ENCODE measurements at regions not wholly inside any gene's neighbourhood (a gene's known extent, or its start where the extent isn't known, plus 50 kb on each side); places are given as distances from the start of the nearest gene placed in this dataset.
"Not testable (repeated sequence)": the region's sequence is repeated elsewhere in the genome, so short reads cannot be mapped to it uniquely, and the experiment has no call there.

DNA sequence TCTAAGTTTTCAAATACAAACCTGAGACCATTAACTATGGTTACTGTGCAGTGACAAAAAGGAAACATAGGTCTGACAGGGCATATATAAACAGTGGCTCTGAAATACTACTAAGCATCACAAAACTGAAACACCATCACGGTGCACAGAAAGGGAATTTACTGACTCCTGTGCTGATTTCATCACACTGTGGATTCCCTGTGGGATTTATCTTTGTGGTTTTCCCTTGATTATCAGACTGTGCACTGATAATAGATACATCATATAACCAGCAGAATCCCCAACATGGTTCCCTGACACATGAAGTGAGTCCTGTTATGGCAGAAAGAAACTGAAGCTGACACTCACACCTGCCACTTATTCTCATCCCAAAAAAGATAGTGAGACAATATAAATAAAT is 676.3 kb upstream of the KCND2 start:
- H3K36me3 ChIP-seq (ENCODE audit: control insufficient read depth, low read depth, low read length), result no peaks in the 10 kb centered on the region
- H3K4me1 ChIP-seq (ENCODE audit: control insufficient read depth, low read depth, low read length), result peaks cover 20% of the 10 kb centered on the region
- H3K9ac ChIP-seq (ENCODE audit: low read length), result no peak overlapping the region
- H3K27ac ChIP-seq (ENCODE audit: low read length), result no peak overlapping the region
- no peaks in the 10 kb centered on the region for H3K9me3 ChIP-seq (ENCODE audit: control insufficient read depth, low read depth, low read length)
- H3K27me3 ChIP-seq (ENCODE audit: control insufficient read depth, insufficient read depth, low read length), result no peaks in the 10 kb centered on the region
- no peak overlapping the region for H3K4me3 ChIP-seq (ENCODE audit: low read length)

DNA sequence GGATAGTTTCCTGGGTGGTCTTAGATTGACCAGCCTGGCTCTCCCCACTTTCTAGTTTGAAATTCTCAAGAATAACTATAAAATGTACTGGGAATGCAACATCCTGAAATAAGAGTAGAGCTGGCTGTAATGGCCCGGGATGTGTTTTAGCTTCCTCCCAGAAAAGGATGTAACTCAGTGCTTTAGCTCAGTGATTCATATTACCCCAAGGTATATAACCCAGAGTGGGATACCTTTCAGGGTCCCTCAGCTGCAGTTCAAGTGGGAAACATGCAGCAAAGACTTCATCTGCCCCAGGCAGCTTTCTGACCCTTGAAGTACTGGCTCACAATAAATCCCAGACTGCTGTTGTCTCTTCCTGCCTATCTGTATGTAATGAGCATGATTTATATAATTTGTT is 666.7 kb upstream of the KCND2 start:
- no peak overlapping the region for H3K27ac ChIP-seq (ENCODE audit: low read length)
- no peaks in the 10 kb centered on the region for H3K36me3 ChIP-seq (ENCODE audit: control insufficient read depth, low read depth, low read length)
- no peak overlapping the region for H3K9ac ChIP-seq (ENCODE audit: low read length)
- H3K4me3 ChIP-seq (ENCODE audit: low read length), result no peak overlapping the region
- no peaks in the 10 kb centered on the region for H3K9me3 ChIP-seq (ENCODE audit: control insufficient read depth, low read depth, low read length)
- H3K4me1 ChIP-seq (ENCODE audit: control insufficient read depth, low read depth, low read length), result no peaks in the 10 kb centered on the region
- H3K27me3 ChIP-seq (ENCODE audit: control insufficient read depth, insufficient read depth, low read length), result no peaks in the 10 kb centered on the region

DNA sequence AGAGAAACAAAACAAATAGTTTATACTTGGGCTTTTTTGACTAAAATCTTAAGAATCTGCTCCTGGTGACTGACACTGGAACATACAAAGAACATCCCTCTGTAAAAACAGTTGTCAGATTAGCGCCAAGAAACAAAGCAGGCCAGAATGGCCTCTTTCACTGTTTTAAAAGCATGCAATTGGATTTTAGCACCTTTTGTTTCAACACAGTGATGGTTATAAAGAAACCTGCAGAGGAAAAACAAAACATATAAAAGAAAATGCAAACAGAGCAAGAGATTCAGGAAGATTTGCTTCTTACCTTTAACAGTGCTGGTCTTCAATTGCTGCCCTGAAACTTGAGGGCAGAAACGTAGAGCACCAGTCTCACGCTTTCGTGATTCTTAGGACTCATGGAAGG is 652.2 kb upstream of the KCND2 start:
- no peak overlapping the region for H3K27ac ChIP-seq (ENCODE audit: low read length)
- peaks cover 12% of the 10 kb centered on the region for H3K4me1 ChIP-seq (ENCODE audit: control insufficient read depth, low read depth, low read length)
- H3K36me3 ChIP-seq (ENCODE audit: control insufficient read depth, low read depth, low read length), result no peaks in the 10 kb centered on the region
- no peak overlapping the region for H3K9ac ChIP-seq (ENCODE audit: low read length)
- H3K4me3 ChIP-seq (ENCODE audit: low read length), result no peak overlapping the region
- peaks cover 3% of the 10 kb centered on the region for H3K27me3 ChIP-seq (ENCODE audit: control insufficient read depth, insufficient read depth, low read length)
- no peaks in the 10 kb centered on the region for H3K9me3 ChIP-seq (ENCODE audit: control insufficient read depth, low read depth, low read length)

DNA sequence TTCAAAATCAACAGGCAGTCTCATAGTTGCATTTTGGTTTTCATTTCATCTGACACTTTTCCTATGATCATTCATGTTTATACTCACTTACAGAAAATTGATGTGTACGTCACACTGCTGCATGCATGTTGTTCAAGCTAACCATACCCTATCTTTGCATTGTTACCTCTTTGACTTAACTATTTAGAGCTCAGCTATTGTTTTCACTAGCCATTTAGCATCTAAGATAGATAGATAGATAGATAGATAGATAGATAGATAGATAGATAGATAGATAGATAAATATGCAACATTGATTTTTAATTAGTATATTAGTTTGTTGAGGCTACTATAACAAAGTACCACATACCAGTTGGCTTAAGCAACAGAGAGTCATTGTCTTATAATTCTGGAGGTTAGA is 649.5 kb upstream of the KCND2 start:
- Histone ChIP-seq H3K36me3 (ENCODE audit: control insufficient read depth, low read depth, low read length) (no peaks in the 10 kb centered on the region), H3K9ac (ENCODE audit: low read length) (no peak overlapping the region), H3K9me3 (ENCODE audit: control insufficient read depth, low read depth, low read length) (no peaks in the 10 kb centered on the region), H3K4me1 (ENCODE audit: control insufficient read depth, low read depth, low read length) (peaks cover 8% of the 10 kb centered on the region), H3K27ac (ENCODE audit: low read length) (no peak overlapping the region), H3K27me3 (ENCODE audit: control insufficient read depth, insufficient read depth, low read length) (peaks cover 3% of the 10 kb centered on the region), H3K4me3 (ENCODE audit: low read length) (no peak overlapping the region)

DNA sequence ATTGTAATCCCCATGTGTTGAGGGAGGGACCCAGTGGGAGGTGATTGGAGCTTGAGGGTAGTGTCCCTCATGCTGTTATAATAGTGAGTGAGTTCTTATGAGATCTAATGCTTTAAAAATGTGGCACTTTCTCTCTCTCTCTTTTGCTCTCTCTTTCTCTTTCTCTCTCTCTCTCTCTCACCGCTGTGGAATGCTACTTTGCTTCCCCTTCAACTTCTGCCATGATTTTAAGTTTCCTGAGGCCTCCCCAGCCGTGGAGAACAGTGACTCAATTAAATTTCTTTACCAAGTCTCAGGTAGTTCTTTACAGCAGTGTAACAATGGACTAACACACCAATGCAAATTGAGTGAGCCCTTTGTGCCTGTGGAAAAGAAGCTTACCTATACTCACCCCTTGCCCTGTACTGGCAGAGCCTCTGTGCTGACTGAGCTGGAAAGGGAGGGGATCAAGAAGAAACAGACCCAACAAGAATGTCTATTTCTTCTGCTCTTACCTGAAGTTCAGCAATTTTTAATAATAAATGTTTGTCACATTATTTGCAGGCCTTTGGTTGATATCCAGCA is 642.5 kb upstream of the KCND2 start:
- H3K36me3 ChIP-seq (ENCODE audit: control insufficient read depth, low read depth, low read length), result no peaks in the 10 kb centered on the region
- H3K9me3 ChIP-seq (ENCODE audit: control insufficient read depth, low read depth, low read length), result no peaks in the 10 kb centered on the region
- H3K27ac ChIP-seq (ENCODE audit: low read length), result no peak overlapping the region
- no peaks in the 10 kb centered on the region for H3K27me3 ChIP-seq (ENCODE audit: control insufficient read depth, insufficient read depth, low read length)
- H3K4me3 ChIP-seq (ENCODE audit: low read length), result no peak overlapping the region
- H3K9ac ChIP-seq (ENCODE audit: low read length), result no peak overlapping the region
- no peaks in the 10 kb centered on the region for H3K4me1 ChIP-seq (ENCODE audit: control insufficient read depth, low read depth, low read length)

DNA sequence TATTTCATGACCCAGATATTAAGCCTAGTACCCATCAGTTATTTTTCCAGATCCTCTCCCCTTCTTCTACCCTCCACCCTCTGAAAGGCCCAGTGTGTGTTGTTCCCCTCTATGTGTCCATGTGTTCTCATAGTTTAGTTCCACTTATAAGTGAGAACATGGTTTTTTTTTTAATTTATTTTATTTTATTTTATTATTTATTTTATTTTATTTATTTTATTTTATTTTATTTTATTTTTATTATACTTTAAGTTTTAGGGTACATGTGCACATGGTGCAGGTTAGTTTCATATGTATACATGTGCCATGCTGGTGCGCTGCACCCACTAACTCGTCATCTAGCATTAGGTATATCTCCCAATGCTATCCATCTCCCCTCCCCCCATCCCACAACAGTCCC is 639.2 kb upstream of the KCND2 start:
- H3K9ac ChIP-seq (ENCODE audit: low read length); H3K27me3 ChIP-seq (ENCODE audit: control insufficient read depth, insufficient read depth, low read length); H3K36me3 ChIP-seq (ENCODE audit: control insufficient read depth, low read depth, low read length); H3K9me3 ChIP-seq (ENCODE audit: control insufficient read depth, low read depth, low read length); H3K27ac ChIP-seq (ENCODE audit: low read length); H3K4me3 ChIP-seq (ENCODE audit: low read length); H3K4me1 ChIP-seq (ENCODE audit: control insufficient read depth, low read depth, low read length): not testable (repeated sequence)

DNA sequence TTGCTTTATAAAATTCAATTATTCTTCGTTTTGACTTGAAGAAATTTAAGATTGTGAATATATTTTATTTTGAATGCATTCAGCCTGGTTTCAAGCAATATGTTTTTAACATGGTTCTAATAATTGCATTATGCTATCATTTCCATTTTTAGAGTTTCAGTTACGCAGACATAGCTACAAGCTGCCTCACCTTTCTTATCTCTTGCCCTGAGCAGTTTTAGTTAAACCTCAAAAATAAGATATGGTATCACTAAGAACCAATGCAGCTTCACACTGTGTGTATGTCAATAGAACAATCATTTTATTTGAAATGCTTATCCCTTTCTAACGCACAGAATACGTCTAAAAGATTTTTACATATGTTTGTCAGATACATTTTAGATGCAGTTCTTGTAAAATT is 632.6 kb upstream of the KCND2 start:
- Histone ChIP-seq H3K4me3 (ENCODE audit: low read length) (no peak overlapping the region), H3K4me1 (ENCODE audit: control insufficient read depth, low read depth, low read length) (no peaks in the 10 kb centered on the region), H3K36me3 (ENCODE audit: control insufficient read depth, low read depth, low read length) (no peaks in the 10 kb centered on the region), H3K9ac (ENCODE audit: low read length) (no peak overlapping the region), H3K27me3 (ENCODE audit: control insufficient read depth, insufficient read depth, low read length) (no peaks in the 10 kb centered on the region), H3K9me3 (ENCODE audit: control insufficient read depth, low read depth, low read length) (no peaks in the 10 kb centered on the region), H3K27ac (ENCODE audit: low read length) (no peak overlapping the region)

DNA sequence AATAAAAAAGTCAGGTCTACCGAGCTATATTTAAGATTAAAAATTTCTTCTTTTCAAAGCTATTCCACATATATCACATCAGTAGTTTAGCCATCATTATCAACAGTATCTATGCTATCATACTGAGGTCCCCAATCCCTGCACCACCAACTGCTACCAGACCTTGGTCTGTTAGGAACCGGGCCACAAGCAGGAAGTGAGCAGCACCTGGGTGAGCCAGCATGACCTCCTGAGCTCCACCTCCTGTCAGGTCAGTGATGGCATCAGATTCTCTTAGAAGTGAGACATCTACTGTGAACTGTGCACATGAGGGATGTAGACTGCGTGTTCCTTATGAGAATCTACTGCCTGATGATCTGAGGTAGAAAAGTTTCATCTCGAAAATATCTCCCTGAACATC is 632.1 kb upstream of the KCND2 start:
- Histone ChIP-seq H3K4me1 (ENCODE audit: control insufficient read depth, low read depth, low read length) (no peaks in the 10 kb centered on the region), H3K36me3 (ENCODE audit: control insufficient read depth, low read depth, low read length) (no peaks in the 10 kb centered on the region), H3K9me3 (ENCODE audit: control insufficient read depth, low read depth, low read length) (no peaks in the 10 kb centered on the region), H3K9ac (ENCODE audit: low read length) (no peak overlapping the region), H3K27ac (ENCODE audit: low read length) (no peak overlapping the region), H3K27me3 (ENCODE audit: control insufficient read depth, insufficient read depth, low read length) (no peaks in the 10 kb centered on the region), H3K4me3 (ENCODE audit: low read length) (no peak overlapping the region)

DNA sequence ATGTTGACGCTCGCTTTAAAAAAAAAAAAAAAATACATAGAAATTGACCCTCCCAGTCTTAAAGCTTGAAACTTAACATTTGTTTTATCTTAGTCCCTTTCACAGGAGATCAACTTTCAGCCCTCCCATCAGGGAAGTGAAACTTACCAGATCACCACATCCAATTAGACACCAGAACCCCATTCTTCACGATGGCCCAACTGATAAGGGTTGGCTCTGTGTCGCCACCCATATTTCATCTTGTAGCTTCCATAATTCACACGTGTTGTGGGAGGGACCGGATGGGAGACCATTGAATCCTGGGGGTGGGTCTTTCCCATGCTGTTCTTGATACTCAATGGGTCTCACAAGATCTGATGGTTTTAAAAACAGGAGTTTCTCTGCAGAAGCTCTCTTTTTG is 629.4 kb upstream of the KCND2 start:
- Histone ChIP-seq H3K9ac (ENCODE audit: low read length) (no peak overlapping the region), H3K36me3 (ENCODE audit: control insufficient read depth, low read depth, low read length) (no peaks in the 10 kb centered on the region), H3K27me3 (ENCODE audit: control insufficient read depth, insufficient read depth, low read length) (no peaks in the 10 kb centered on the region), H3K27ac (ENCODE audit: low read length) (no peak overlapping the region), H3K9me3 (ENCODE audit: control insufficient read depth, low read depth, low read length) (no peaks in the 10 kb centered on the region), H3K4me1 (ENCODE audit: control insufficient read depth, low read depth, low read length) (no peaks in the 10 kb centered on the region), H3K4me3 (ENCODE audit: low read length) (no peak overlapping the region)

DNA sequence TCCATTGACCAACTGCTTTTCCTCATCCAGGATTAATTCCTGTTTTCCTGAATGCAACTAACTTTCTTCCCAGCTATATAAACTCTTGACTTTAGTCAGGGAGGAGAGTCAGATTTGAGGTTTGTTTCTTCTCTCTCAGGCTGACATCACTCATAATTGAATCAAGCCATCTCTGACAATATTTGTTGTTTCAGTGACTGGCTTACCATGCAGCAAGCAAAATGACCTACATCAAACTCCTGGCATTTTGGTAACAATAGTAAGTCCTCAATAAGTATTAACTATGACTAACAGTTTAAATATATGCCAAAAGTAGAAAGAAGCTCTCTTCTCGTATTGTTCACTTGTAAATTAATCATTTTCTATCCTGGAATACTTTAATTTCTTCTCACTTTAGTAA is 625.7 kb upstream of the KCND2 start:
- Histone ChIP-seq H3K9ac (ENCODE audit: low read length) (no peak overlapping the region), H3K36me3 (ENCODE audit: control insufficient read depth, low read depth, low read length) (no peaks in the 10 kb centered on the region), H3K27me3 (ENCODE audit: control insufficient read depth, insufficient read depth, low read length) (no peaks in the 10 kb centered on the region), H3K9me3 (ENCODE audit: control insufficient read depth, low read depth, low read length) (no peaks in the 10 kb centered on the region), H3K4me1 (ENCODE audit: control insufficient read depth, low read depth, low read length) (no peaks in the 10 kb centered on the region), H3K4me3 (ENCODE audit: low read length) (no peak overlapping the region), H3K27ac (ENCODE audit: low read length) (no peak overlapping the region)

DNA sequence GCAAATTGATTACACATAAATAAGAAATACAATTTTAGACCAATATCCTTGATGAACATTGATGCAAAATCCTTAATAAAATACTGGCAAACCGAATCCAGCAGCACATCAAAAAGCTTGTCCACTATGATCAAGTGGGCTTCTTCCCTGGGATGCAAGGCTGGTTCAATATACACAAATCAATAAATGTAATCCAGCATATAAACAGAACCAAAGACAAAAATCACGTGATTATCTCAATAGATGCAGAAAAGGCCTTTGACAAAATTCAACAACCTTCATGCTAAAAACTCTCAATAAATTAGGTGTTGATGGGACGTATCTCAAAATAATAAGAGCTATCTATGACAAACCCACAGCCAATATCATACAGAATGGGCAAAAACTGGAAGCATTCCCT is 624.2 kb upstream of the KCND2 start:
- H3K9me3 ChIP-seq (ENCODE audit: control insufficient read depth, low read depth, low read length); H3K9ac ChIP-seq (ENCODE audit: low read length); H3K27ac ChIP-seq (ENCODE audit: low read length); H3K4me1 ChIP-seq (ENCODE audit: control insufficient read depth, low read depth, low read length); H3K27me3 ChIP-seq (ENCODE audit: control insufficient read depth, insufficient read depth, low read length); H3K36me3 ChIP-seq (ENCODE audit: control insufficient read depth, low read depth, low read length); H3K4me3 ChIP-seq (ENCODE audit: low read length): not testable (repeated sequence)

DNA sequence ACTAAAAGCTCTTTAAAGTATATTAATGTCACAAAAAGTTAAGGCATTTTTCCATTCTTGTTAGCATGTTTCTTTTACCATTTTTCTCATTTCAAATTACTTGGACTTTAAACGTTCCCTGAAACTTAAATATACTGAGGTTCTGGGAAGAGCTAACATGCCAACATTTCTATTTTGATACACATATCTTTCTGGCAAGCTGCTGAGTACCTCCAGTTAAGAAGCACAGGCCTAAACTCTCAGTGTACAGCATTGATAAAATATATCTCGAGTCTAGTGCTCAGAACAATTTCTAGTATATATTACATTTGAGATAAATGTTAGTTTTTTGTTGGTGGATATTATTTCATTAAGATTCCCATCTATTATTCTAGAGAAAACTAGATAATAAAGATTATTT is 612.9 kb upstream of the KCND2 start:
- Histone ChIP-seq H3K9me3 (ENCODE audit: control insufficient read depth, low read depth, low read length) (no peaks in the 10 kb centered on the region), H3K4me3 (ENCODE audit: low read length) (no peak overlapping the region), H3K4me1 (ENCODE audit: control insufficient read depth, low read depth, low read length) (no peaks in the 10 kb centered on the region), H3K27me3 (ENCODE audit: control insufficient read depth, insufficient read depth, low read length) (no peaks in the 10 kb centered on the region), H3K9ac (ENCODE audit: low read length) (no peak overlapping the region), H3K36me3 (ENCODE audit: control insufficient read depth, low read depth, low read length) (no peaks in the 10 kb centered on the region), H3K27ac (ENCODE audit: low read length) (no peak overlapping the region)

Data from iPS-18a (cell line).